WTC11 (cell line): ENCODE measurements at regions not wholly inside any gene's neighbourhood (a gene's known extent, or its start where the extent isn't known, plus 50 kb on each side); places are given as distances from the start of the nearest gene placed in this dataset.

Source experiments
- ATAC-seq: fragments of 200-7000 bp; cut with Tn5 transposase; 2 replicates; pipeline ENCODE4 v1.10.0; 2021; ENCODE audit warnings: mild to moderate bottlenecking, moderate library complexity
- CTCF ChIA-PET: fragments of 300-600 bp; sonication (Branson Sonifier 250); formaldehyde crosslinking; loops from one replicate; lab custom pipeline; 2021; ENCODE audit warnings: antibody characterized with exemption; lab: Charles Lee
- POLR2A ChIA-PET: fragments of 350-600 bp; sonication (Branson Sonifier 250); formaldehyde crosslinking; loops from one replicate; lab custom pipeline; 2021; ENCODE audit warnings: antibody characterized with exemption; lab: Charles Lee
- DNase-seq: peaks from one replicate; pipeline ENCODE4 v3.0.0; 2021; ENCODE audit warnings: low spot score
- H3K27ac Mint-ChIP-seq: 2 replicates; pipeline ENCODE4 v1.8.0; 2021; ENCODE audit warnings: mixed read lengths
- H3K27me3 Mint-ChIP-seq: 2 replicates; pipeline ENCODE4 v1.8.0; 2021; ENCODE audit warnings: low read depth, mild to moderate bottlenecking, moderate library complexity, mixed read lengths
- H3K36me3 Mint-ChIP-seq: 2 replicates; pipeline ENCODE4 v1.8.0; 2021; ENCODE audit warnings: mixed read lengths
- H3K4me1 Mint-ChIP-seq: 2 replicates; pipeline ENCODE4 v1.8.0; 2022; ENCODE audit warnings: mixed read lengths
- H3K4me3 Mint-ChIP-seq: 2 replicates; pipeline ENCODE4 v1.8.0; 2021; ENCODE audit warnings: mild to moderate bottlenecking, moderate library complexity, mixed read lengths
- H3K9me3 Mint-ChIP-seq: 2 replicates; pipeline ENCODE4 v1.8.0; 2021; ENCODE audit warnings: mixed read lengths
- AFF4 ChIP-seq: sonication (generic); formaldehyde crosslinking; IDR thresholded peaks from 2 replicates; pipeline ENCODE4 v1.8.1; 2023; ENCODE audit warnings: mild to moderate bottlenecking, missing genetic modification reagents, borderline replicate concordance
- AR ChIP-seq: fragments of 250-450 bp; sonication (Bioruptor Pico); IDR thresholded peaks from 2 replicates; pipeline ENCODE4 v1.9.0; 2021; ENCODE audit warnings: mild to moderate bottlenecking
- CREM ChIP-seq: sonication (generic); formaldehyde crosslinking; IDR thresholded peaks from 2 replicates; pipeline ENCODE4 v1.8.1; 2022; ENCODE audit warnings: mild to moderate bottlenecking, missing genetic modification reagents, moderate library complexity
- EMX1 ChIP-seq: fragments of 250-450 bp; sonication (Bioruptor Pico); IDR thresholded peaks from 2 replicates; pipeline ENCODE4 v1.8.0; 2021; ENCODE audit warnings: mild to moderate bottlenecking
- GABPB1 ChIP-seq: sonication (generic); formaldehyde crosslinking; IDR thresholded peaks from 2 replicates; pipeline ENCODE4 v1.8.1; 2023; ENCODE audit warnings: mild to moderate bottlenecking, missing genetic modification reagents
- MXD4 ChIP-seq: fragments of 250-450 bp; sonication (Bioruptor Pico); IDR thresholded peaks from 2 replicates; pipeline ENCODE4 v1.8.0; 2021; ENCODE audit warnings: mild to moderate bottlenecking, moderate library complexity, borderline replicate concordance
- NR1H2 ChIP-seq: sonication (generic); formaldehyde crosslinking; IDR thresholded peaks from 2 replicates; pipeline ENCODE4 v1.9.0; 2021; ENCODE audit warnings: mild to moderate bottlenecking, moderate library complexity, missing genetic modification reagents
- NR3C1 ChIP-seq: sonication (generic); formaldehyde crosslinking; conservative IDR thresholded peaks from 2 replicates; pipeline ENCODE4 v1.8.1; 2023; ENCODE audit warnings: low read depth, mild to moderate bottlenecking, missing genetic modification reagents
- RORB ChIP-seq: fragments of 250-450 bp; sonication (Bioruptor Pico); IDR thresholded peaks from 2 replicates; pipeline ENCODE4 v1.9.0; 2021; ENCODE audit warnings: mild to moderate bottlenecking
- STAT6 ChIP-seq: sonication (generic); formaldehyde crosslinking; conservative IDR thresholded peaks from 2 replicates; pipeline ENCODE4 v1.8.1; 2023; ENCODE audit warnings: mild to moderate bottlenecking, low read depth, missing genetic modification reagents, moderate library complexity
- TEAD4 ChIP-seq: sonication (generic); formaldehyde crosslinking; IDR thresholded peaks from 2 replicates; pipeline ENCODE4 v1.8.0; 2022; ENCODE audit warnings: mild to moderate bottlenecking, missing genetic modification reagents
- TF ChIP-seq, protein P1 (sequence below): sonication (generic); formaldehyde crosslinking; IDR thresholded peaks from 2 replicates; pipeline ENCODE4 v1.8.0; 2023; ENCODE audit warnings: missing genetic modification reagents, mild to moderate bottlenecking, borderline replicate concordance
- TF ChIP-seq, protein P2 (sequence below): sonication (generic); formaldehyde crosslinking; IDR thresholded peaks from 2 replicates; pipeline ENCODE4 v1.8.1; 2022; ENCODE audit warnings: mild to moderate bottlenecking, missing genetic modification reagents, moderate library complexity, borderline replicate concordance
- TF ChIP-seq, protein P3 (sequence below): sonication (generic); formaldehyde crosslinking; conservative IDR thresholded peaks from 2 replicates; pipeline ENCODE4 v1.8.1; 2022; ENCODE audit warnings: mild to moderate bottlenecking, missing genetic modification reagents

DNA sequence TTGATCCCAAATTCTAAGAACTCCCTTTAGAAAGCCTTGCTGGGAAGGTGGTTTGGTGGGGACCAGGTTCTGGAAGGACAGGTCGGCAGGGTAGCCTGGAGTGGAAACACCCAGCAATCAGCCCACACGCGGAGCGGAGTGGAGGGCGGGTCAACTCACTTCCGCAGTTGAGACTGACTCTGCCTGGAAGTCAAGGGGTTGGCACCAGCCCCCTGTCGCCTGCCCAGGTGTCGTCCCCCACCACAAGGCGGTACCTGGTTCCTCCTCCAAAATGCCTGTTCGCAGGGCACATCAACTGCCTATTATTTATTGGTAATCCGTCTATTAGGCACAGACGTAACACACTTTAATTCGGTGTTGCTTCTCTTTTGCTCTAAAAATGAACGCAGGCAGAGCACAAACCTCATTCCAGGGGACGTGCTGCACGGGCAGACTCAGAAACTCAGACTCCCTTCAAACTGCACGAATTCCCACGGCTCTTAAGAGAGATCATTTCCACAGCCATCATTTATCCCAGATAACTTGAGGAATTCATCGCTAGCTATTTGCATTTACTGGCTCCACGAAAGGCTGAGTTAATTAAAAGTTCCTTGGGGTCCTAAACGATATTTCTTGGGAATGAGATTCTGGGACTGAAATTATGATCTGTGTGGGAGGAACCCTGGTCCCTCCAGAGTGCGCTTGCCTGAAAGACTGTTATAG lies 248.2 kb upstream of the PPP2R2D start (continued):
- TF ChIP-seq, protein P1, sequence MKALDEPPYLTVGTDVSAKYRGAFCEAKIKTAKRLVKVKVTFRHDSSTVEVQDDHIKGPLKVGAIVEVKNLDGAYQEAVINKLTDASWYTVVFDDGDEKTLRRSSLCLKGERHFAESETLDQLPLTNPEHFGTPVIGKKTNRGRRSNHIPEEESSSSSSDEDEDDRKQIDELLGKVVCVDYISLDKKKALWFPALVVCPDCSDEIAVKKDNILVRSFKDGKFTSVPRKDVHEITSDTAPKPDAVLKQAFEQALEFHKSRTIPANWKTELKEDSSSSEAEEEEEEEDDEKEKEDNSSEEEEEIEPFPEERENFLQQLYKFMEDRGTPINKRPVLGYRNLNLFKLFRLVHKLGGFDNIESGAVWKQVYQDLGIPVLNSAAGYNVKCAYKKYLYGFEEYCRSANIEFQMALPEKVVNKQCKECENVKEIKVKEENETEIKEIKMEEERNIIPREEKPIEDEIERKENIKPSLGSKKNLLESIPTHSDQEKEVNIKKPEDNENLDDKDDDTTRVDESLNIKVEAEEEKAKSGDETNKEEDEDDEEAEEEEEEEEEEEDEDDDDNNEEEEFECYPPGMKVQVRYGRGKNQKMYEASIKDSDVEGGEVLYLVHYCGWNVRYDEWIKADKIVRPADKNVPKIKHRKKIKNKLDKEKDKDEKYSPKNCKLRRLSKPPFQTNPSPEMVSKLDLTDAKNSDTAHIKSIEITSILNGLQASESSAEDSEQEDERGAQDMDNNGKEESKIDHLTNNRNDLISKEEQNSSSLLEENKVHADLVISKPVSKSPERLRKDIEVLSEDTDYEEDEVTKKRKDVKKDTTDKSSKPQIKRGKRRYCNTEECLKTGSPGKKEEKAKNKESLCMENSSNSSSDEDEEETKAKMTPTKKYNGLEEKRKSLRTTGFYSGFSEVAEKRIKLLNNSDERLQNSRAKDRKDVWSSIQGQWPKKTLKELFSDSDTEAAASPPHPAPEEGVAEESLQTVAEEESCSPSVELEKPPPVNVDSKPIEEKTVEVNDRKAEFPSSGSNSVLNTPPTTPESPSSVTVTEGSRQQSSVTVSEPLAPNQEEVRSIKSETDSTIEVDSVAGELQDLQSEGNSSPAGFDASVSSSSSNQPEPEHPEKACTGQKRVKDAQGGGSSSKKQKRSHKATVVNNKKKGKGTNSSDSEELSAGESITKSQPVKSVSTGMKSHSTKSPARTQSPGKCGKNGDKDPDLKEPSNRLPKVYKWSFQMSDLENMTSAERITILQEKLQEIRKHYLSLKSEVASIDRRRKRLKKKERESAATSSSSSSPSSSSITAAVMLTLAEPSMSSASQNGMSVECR (CRISPR knock-in tag), result no peak
- TF ChIP-seq NR3C1, result no peak
- no peak for TF ChIP-seq STAT6 (CRISPR knock-in tag)
- no peak for TF ChIP-seq MXD4 (CRISPR knock-in tag)
- no peak for TF ChIP-seq GABPB1 (CRISPR knock-in tag)

DNA sequence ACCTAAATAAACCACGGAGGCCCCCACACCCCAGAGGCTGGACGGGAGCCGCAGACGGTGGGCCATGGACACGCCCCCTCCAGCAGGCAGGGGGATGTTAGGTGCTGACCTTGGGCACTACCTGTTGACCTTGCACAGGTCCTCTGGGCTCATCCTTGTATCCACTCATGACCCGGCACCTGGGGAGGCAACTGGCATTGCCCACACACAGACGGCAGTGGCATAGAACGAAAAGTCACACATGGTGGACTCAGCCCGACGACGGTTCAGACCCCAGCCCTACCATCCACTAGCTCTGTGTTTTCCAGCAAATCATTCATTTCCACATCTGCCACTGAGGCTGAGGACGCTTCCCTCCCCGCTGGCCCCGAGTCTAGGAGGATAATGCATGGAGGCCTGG lies 247.7 kb upstream of the PPP2R2D start:
- Mint-ChIP-seq H3K27ac (no peak overlapping the region; the same call in 1 of the 2 replicates), H3K9me3 (no peaks in the 10 kb centered on the region), H3K4me3 (no peak overlapping the region), H3K27me3 (no peaks in the 10 kb centered on the region), H3K4me1 (peaks cover 60% of the 10 kb centered on the region), H3K36me3 (no peaks in the 10 kb centered on the region)
- ATAC-seq (no peak), DNase-seq (no peak)
- CTCF ChIA-PET, result no interaction called here
- POLR2A ChIA-PET, result no interaction called here
- TF ChIP-seq EMX1, result no peak
- no peak for TF ChIP-seq RORB
- no peak for TF ChIP-seq CREM (CRISPR knock-in tag)
- no peak for TF ChIP-seq STAT6 (CRISPR knock-in tag)
- no peak for TF ChIP-seq NR3C1
- no peak for TF ChIP-seq NR1H2 (CRISPR knock-in tag)
- no peak for TF ChIP-seq AFF4
- TF ChIP-seq, protein P2, sequence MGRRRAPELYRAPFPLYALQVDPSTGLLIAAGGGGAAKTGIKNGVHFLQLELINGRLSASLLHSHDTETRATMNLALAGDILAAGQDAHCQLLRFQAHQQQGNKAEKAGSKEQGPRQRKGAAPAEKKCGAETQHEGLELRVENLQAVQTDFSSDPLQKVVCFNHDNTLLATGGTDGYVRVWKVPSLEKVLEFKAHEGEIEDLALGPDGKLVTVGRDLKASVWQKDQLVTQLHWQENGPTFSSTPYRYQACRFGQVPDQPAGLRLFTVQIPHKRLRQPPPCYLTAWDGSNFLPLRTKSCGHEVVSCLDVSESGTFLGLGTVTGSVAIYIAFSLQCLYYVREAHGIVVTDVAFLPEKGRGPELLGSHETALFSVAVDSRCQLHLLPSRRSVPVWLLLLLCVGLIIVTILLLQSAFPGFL (CRISPR knock-in tag), result no peak
- TF ChIP-seq, protein P3, sequence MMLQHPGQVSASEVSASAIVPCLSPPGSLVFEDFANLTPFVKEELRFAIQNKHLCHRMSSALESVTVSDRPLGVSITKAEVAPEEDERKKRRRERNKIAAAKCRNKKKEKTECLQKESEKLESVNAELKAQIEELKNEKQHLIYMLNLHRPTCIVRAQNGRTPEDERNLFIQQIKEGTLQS (CRISPR knock-in tag), result no peak
- no peak for TF ChIP-seq AR
- no peak for TF ChIP-seq TEAD4 (CRISPR knock-in tag)
